COLO829 (cell line): ENCODE measurements at regions not wholly inside any gene's neighbourhood (a gene's known extent, or its start where the extent isn't known, plus 50 kb on each side); places are given as distances from the start of the nearest gene placed in this dataset.

ENCODE experiments used
- DNase-seq: peaks from one replicate; pipeline ENCODE4 v3.0.0; 2012; ENCODE audit warnings: low spot score

DNA sequence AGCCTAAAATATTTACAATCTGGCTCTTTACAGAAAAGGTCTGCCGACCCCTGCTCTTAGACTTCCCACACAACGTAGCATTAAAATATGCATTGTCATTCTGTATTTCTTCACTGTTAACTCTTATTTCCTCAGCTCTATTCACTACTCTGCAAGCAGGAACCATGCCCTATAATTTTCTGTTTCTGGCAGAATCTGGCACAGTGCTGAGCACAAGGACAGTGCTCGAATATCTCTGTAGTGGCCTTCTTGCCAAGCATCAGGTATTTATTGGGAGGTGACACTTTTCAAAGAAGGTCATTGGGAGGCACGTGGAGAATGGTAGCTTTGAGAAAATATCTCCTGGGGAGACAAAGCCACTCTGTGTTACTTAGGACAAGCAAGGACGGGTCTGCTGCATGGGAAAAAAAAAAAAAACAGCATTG, 77.9 kb downstream of the PSMG1 start:
- peak; percentile 77 for DNase-seq

DNA sequence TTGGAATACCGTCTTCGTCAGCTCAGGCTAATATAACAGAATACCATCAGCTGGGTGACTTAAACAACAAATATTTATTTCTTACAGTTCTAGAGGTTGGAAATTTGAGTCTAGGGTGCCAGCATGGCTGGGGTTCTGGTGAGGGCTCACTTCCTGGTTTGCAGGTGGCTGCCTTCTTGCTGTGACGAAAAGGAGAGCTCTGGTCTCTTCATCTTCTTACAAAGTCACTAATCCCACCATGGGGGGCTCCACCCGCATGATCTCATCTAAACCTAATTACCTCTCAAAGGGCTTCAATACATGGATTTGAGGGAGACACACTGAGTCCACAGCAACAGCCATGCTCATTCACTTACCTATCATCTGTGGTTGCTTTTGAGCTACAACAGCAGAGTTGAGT, 78.3 kb downstream of the PSMG1 start:
- DNase-seq = no peak

DNA sequence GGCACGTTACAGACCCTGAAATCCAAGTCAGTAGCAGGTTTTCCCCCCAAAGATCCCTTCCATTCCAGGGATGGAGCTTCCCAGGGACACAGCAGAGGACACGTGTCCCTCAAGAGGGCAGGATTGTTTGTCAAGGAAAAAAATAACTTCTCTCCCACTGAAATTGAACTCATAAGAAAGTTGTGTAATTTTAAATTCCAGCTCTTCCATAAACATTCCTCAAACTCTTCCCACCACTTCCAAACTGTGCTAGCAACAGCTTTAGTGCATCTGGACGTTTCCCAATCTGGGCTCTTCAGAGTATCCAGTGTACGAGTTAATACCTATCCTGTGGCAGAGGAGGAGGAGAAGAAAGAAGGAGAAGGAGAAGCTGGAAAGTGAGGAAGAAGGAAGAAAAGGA, 79.6 kb downstream of the PSMG1 start:
- DNase-seq = no peak

DNA sequence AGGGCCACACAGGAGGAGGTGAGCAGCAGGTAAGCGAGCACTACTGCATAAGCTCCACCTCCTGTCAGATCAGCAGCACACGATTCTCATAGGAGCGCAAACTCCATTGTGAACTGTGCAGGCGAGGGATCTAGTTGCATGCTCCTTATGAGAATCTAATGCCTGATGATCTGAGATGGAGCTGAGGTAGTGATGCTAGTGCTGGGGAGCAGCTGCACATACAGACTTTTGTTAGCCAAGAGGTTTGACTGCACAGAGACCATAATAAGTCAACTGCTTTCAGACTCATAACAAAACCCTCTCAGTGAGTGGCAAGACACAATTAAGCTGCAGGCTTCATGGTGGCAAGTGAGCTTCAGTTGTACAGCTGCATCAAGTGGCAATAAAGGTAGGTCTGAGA, 83.4 kb downstream of the PSMG1 start:
- no peak for DNase-seq

DNA sequence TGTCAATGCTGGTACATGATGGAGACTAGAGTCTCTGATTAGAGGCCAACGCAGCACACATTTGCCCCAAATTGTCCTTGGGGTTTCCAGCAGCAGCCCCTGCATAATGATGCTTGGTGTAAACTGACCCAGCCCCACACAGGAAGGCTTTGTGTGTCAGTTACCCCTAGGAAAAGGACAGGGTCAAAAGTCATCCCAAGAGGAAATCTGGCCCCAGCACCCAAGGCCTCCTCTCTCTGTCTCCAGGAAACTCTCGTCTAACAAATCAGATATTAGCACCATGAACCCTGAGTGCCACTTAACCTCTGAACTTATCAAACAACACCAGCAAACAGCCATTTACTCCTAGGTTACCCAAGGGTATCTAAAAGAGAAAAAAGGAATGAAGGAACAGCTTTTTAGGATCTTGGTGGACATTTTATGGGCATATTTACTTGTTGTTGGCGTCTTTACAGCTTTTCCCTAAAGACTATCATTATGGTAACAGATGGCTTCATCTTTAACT, 84.5 kb downstream of the PSMG1 start:
- no peak for DNase-seq

DNA sequence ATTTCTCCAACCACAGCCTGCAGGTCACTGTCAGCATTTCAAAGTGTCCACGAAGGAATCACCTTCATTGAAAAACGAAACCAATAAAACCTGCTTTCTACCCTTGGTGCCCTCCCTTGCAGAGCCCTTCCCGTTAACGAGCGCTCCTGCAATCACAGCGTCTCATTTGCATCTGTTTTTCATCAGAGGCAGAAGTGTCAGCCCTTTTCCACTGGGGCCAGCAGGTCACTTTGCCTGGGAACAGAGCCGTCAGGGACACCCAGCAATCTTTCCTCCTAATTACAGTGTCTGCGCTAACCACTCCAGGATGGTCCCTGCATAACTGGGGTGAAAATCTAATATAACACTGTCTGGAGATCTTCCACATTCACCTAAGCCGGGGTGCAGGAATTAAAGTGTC, 85.3 kb downstream of the PSMG1 start:
- no peak for DNase-seq

DNA sequence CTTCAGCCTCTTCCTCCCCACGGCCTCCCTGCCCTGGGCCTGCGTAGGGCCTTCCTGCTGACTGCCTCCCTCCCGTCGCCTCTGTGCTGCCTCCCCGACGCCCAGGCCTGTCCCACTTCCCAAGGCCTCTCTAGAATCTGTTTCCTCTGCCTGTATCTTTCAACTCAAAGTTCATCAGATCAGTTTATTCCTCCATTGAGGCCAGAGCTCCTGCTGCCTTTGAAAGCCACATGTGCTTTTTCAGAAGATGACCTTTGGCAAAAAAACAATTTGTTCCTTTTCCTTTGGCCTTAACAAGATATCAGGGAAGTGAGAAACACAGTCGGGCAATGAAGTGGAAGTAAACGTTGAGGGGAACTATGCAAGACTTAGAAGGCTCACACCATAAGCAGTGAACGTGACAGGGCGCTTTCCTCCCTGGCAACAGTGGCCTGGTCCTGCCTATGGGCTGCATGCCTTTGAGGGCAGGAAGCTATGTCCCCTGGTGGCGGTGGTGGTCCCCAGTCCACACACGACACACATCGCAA, 85.9 kb downstream of the PSMG1 start:
- DNase-seq = no peak

DNA sequence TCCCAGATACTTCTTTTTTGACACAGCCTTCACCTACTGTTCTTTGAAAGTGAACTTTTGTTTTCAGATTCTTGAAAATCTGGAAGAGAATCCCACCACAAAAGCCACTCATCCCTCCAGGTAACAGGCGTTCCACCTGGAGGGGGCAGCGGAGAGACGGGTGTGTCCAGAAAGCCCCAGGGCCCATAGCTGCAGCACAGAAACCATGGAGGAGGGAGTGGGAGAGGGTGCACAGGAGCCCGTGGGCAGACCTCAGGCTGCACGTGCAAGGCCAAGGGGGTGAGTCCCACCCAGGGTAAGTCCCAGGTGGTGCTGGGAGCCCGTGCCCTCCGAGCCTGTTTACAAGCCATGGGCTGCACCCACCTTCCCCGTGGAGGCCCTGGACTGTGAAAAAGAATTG, 86.5 kb downstream of the PSMG1 start:
- DNase-seq = no peak

DNA sequence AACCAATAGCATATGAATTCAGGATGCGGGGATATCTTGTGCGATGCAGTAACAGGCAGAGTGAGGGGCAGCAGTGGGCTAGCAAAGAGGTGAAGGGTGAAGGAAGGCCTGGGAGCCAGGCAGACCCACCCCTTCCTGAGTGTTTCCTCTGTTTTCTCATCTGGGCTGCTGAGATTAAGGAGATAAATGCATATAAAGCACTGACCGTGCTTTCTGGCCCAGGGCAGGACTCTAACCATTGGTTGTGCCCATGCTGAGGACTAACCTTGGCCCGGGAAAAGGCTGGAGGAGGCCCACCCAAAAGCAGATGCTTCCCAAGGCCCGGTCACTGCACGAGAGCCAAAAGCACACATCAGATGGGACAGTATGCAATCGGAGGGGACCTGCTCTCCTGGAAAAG, 87.6 kb downstream of the PSMG1 start:
- DNase-seq = no peak

DNA sequence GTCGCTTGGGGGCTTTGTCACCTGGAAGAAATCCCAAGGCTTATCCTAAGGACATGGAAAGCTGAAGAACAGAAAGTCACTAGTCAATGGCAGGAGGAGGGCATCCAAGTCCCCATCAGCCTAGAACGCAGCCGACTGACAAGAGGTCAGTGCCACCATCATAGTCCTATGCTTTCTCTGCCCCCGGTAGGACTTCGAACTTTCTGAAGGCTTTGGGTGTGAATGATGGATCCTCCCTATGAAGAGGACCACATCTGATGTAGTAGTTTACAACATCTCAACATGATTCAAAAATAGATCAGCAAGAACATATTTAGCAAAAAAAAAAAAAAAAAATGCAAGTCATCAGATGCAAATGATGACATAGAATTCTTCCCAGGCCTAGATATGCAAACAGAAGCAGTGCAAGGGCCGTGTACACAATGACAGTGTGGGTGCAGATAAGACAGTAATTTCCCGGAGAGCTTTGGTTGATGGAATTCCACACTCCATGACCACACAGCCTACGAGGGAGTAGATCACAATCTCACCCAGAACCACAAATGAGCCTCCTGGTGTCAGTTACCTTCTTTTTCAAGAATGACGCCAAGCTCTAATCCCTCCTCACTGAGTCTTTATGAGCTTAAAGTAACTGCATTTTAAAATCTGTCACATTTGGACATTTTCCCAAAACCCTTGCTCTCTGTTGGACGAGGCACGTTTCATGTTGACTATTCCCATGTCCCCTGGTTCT, 88.2 kb downstream of the PSMG1 start:
- no peak for DNase-seq

DNA sequence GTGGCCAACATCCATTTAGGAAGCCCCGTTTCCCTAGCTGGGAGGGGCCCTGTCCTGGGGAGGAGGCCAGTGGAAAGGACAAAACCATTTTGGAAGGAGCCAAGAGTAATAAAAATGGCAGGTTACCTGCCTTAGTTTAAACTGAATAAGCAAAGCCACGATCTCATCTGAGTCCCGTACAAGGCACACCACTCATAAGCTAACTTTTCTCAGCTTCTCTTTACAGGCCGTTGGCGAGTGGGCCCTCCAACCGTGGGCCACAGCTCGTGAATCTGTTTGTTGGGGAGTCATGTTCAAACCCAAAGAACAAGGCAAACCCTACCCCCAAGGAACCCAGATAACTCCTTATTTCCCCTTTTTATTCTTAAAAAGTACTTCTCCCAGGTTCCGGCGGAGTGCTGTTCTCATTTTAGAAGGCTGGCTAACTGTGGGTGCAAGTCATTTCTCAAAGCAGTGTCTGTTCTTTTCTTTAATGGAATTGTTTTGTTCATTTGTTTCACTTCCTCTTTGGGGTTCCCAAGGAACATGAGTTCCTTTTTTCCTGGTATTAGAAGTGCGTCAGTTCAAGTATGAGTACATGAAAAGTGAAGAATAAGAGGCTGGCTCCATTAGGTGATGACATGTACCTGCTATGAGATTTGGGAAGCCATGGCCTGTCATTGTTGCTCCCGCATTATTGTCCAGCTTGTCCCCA, 89.0 kb downstream of the PSMG1 start:
- no peak for DNase-seq

DNA sequence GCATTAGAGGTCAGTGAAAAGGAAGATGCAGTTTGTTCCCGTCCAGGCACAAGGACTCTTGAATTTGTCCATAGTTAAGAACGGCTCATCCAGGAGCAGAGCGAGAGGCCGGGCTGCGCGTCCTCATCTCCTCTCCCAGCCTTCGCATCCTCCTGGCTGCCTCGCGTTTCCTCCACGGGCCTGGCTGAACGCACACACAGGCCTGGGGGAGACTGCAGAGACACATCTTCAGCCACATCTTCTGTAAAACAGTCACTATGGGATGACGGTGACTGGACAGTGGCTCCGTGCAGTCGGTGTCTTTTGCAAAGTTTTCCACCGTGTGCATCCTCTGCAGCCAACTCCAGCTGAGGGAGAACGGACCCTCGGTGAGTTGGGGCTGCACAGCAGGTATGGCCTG, 89.7 kb downstream of the PSMG1 start:
- DNase-seq = no peak

DNA sequence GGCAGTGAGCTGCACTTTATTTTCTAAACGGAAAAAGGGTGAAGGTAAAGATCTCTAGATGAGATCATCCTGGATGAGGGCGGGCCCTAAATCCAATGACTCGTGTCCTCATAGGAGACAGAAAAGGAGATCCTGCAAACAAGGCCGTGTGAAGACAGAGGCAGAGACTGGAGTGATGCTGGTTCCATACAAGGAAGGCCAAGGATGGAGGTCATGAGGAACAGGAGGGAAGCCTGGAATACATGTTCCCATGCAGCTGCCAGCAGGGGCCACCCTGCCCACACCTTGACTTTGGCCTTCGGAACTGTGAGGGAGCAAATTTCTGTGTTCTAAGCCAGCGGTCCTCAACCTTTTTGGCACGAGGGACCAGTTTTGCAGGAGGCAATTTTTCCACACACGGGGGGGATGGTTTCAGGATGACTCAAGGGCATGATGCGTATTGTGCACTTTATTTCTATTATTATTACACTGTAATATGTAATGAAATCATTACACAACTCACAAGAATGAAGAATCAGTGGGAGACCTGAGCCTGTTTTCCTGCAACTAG, 94.3 kb downstream of the PSMG1 start:
- DNase-seq = no peak

DNA sequence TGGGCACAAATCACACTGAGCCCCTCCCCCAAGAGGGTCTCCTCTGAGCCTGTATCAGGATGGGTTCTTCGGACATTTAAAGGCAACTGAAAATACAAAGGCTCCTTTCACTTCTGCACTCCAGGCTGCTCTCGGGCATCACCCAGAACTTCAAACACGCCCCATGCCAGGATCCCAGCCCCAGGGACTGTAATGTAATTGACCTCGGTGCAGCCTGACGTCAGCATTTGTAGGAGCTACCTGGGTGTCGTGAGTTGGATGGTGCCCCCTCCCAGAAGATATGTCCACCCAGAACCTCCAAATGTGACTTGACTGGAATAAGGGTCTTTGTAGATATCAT, 95.2 kb downstream of the PSMG1 start:
- DNase-seq = peak; percentile 87

DNA sequence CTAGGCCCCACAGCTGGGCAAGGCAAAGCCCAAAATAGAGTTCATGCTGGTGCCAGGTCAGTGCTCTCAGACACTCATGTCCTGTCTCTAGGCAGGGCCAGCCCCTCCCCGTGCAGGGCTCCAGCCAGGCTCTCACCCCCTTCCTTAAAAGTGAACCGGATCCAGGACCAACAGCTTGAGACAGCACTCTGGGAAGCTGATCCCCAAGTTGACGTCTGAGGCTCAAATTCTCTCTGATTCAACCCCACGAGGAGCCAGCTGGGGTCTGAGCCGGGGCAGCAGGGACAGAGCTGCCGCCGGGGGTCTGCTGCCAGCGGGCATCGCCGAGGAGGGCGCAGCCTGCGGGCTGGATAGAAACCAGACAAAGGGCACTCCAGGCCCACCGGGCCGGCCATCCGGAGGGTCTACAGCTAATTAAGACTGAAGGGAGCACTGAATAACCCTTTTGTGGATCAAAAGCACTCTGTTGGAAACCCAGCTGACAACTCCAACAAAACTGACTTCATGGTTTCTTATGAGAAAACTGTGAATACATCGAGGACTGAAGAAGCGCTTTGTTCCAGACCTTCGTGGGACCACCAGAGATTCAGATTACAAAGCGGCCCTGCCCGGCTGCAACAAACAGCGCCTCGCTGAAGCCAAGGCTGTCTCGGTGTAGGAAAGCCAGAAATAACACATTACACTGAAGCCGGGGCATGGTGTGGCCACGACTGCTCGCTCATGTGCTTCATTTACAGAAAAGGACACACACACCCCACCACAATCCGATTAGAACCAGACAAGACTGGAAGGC, 95.8 kb downstream of the PSMG1 start:
- peak; percentile 70 for DNase-seq

DNA sequence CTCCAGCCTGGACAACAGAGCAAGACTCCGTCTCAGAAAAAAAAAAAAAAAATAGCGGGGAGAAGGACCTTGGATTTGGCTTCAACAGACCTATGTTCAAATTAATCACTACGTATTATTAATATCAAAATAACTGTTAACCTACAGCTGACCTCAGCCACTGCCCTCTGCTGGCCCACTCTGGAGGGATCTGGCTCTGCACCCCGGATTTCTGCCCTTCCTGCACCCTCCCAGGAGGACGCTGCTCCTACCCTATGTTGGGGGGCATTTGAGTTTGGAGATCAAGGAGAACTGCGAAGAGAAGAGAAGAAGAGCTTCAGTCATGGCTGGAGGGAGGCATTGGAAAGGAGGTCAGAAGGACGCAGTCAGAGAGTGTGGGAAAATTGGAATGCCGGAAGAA, 96.7 kb downstream of the PSMG1 start:
- no peak for DNase-seq

DNA sequence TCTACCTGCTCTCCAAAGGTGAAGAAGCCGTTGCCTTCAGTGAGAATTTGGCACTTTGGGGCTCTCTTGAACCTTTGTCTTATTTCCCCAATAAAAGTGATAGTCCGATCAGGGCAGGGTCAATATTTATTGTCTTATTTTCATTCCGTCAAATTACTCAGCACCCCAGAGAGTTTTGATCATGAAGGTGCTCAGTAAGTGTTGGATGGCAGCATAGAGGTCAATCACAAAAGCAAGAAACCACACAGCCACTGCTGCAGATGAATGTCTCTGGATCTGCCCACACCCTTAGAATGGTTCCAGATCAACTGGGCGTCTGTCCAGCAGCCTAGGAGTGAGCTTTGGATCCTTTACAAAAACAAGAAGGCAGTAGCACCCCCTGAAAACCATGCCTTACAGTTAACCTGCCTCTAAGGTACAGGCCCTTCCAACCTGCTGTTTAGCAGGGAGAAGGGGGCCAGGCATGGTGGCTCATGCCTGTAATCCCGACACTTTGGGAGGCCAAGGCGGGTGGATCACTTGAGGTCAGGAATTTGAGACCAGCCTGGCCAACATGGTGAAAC, 97.3 kb downstream of the PSMG1 start:
- no peak for DNase-seq

DNA sequence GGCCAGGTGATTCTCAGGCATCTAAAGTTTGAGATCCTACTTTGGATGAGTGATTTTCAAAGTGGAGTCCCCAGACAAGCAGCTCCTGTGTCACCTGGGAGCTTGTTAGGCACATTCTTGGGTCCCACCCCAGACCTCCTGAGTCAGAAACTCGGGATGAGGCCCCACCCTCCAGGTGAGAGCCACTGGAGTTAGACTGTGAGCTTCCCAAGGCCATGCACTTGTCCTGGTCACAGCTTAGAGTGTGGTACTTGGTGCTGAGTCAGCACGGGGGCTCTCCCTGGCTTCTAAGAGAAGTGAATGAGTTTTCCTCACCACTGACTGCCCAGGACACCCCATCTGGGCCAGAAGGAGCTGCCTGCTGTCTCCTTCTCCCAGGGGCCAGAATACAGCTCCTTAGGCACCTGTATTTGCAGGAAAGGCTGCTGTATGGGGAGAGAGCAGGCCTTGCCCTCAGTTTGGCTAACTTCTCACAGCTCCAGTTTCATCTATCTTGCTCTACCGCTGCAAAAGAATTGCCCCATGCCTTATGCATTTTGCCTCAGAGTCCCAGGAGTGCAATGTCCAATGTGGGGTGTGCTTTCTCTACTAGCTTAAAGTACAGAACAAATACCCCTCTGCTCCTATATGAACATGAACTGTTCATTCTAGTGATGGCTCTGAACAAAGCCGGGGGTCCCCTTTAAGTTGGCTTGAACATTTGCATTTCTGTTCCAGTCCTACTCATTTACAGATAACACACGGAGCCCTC, 98.1 kb downstream of the PSMG1 start:
- no peak for DNase-seq

DNA sequence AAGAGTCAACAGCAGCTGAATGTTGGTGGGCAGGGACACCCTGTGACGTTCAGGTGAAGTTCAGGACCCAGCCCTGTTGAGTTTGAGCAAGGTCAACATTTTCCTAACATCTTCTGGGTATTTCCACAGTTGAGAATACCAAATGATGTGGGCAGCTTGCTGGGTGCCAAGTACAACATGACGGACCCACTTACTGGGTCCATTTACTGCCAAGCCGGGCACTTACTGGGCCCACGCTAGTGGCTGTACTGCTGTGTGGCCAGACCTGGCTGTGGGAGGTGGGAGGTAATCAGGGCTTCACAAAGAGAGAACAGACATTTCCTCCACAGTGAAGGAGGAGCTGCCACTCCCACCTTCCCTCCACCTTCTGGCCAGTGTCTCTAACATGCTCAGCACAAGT, 99.2 kb downstream of the PSMG1 start:
- DNase-seq = no peak

DNA sequence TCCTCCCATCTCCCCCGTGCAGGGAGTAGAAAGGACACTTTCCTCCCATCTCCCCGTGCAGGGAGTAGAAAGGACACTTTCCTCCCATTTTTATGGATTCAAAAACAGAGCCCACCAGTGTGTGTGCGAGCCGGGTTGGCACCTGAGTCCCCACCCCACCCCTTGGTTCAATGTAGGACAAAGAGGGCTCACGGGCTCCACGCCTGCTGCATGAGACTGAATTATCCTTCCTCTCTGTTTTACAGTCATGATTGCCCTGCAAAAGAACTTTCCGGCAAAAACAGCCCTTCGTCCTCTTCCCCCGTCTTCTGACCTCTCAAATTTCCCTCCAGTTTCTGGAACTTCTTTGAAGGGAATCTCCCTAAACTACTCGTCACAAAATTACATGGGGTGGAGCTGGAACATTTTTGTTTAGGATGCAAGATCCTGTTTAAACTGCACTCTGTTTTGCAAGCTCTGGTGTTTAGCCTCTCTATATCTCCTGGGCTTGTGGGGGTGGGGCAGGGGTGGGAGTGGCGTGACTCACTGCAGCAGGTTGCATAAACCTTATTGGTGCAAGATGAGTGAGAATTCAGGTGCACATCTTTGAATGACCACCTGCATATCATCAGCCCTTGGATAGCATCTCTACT, 99.8 kb downstream of the PSMG1 start:
- DNase-seq = no peak
